Smooth muscle cell (in vitro differentiated cells): ENCODE measurements at regions not wholly inside any gene's neighbourhood (a gene's known extent, or its start where the extent isn't known, plus 50 kb on each side); places are given as distances from the start of the nearest gene placed in this dataset.

Experiments used
- DNase-seq: peaks from one replicate; lab custom pipeline; 2025; ENCODE audit not compliant: unreplicated experiment; lab: John Stamatoyannopoulos, UW
- H2AFZ ChIP-seq: fragments of 200-600 bp; sonication (generic); 2 replicates; pipeline ENCODE4 v1.6.0; 2016; ENCODE audit warnings: antibody characterized with exemption, low read depth, mild to moderate bottlenecking
- H3F3A ChIP-seq: fragments of 200-600 bp; sonication (generic); 2 replicates; pipeline ENCODE4 v1.6.0; 2017; ENCODE audit warnings: antibody characterized with exemption, low read depth
- H3K27ac ChIP-seq: fragments of 200-600 bp; sonication (generic); 2 replicates; pipeline ENCODE4 v1.5.1; 2016; ENCODE audit warnings: low read depth, mild to moderate bottlenecking
- H3K27me3 ChIP-seq: fragments of 200-600 bp; sonication (generic); 2 replicates; pipeline ENCODE4 v1.6.1; 2016; ENCODE audit warnings: low read depth, mild to moderate bottlenecking
- H3K36me3 ChIP-seq: fragments of 200-600 bp; sonication (generic); 2 replicates; pipeline ENCODE4 v1.5.1; 2016; ENCODE audit warnings: low read depth
- H3K4me1 ChIP-seq: fragments of 200-600 bp; sonication (generic); 2 replicates; pipeline ENCODE4 v1.5.1; 2016; ENCODE audit warnings: low read depth
- H3K4me2 ChIP-seq: fragments of 200-600 bp; sonication (generic); 2 replicates; pipeline ENCODE4 v1.6.0; 2016; ENCODE audit warnings: mild to moderate bottlenecking
- H3K4me3 ChIP-seq: fragments of 200-600 bp; sonication (generic); 2 replicates; pipeline ENCODE4 v1.5.1; 2016; ENCODE audit warnings: mild to moderate bottlenecking
- H3K79me2 ChIP-seq: fragments of 200-600 bp; sonication (generic); 2 replicates; pipeline ENCODE4 v1.6.0; 2016; ENCODE audit warnings: low read depth, mild to moderate bottlenecking
- H3K9ac ChIP-seq: fragments of 200-600 bp; sonication (generic); 2 replicates; pipeline ENCODE4 v1.6.0; 2016; ENCODE audit warnings: low read depth
- H3K9me3 ChIP-seq: fragments of 200-600 bp; sonication (generic); replicated peaks from 2 replicates; pipeline ENCODE4 v1.5.1; 2016; ENCODE audit warnings: low read depth
- H4K20me1 ChIP-seq: fragments of 200-600 bp; sonication (generic); 2 replicates; pipeline ENCODE4 v1.6.0; 2016; ENCODE audit warnings: low read depth
- WGBS: methylation state at CpG from one replicate; pipeline ENCODE4 v1.1.7; 2016; ENCODE audit warnings: low lambda C conversion rate; 5-methylcytosine and 5-hydroxymethylcytosine counted together
- TF ChIP-seq, protein P1 (sequence below): fragments of 200-600 bp; sonication (generic); IDR thresholded peaks from 2 replicates; pipeline ENCODE4 v1.5.1; 2017; ENCODE audit warnings: borderline replicate concordance, mild to moderate bottlenecking, antibody characterized with exemption; ENCODE audit not compliant: insufficient read depth, poor library complexity, severe bottlenecking

DNA sequence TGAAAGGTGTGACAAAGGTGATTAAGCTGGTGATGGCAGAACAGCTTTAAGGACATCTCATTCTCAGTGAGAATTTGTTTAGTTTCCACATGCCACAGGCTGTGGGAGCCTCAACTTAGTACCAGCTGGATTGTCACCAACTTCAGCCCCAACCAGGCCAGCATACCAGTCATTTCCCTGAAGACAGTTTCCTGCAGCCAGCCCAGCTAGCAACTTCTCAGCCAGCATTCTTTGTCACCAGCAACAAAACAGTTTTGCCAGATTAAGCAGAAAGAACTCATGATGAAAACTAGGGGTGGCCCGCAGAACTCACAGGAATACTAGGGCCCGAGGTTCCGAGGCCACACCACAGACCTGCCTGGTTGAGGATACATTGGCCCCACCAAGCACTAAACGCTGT, 68.8 kb upstream of the UNC5B start:
- 94% methylated on average over 4 of the region's 4 CpGs for WGBS
- no peaks in the 10 kb centered on the region for H3K4me1 ChIP-seq
- H3K4me2 ChIP-seq = no peak overlapping the region

DNA sequence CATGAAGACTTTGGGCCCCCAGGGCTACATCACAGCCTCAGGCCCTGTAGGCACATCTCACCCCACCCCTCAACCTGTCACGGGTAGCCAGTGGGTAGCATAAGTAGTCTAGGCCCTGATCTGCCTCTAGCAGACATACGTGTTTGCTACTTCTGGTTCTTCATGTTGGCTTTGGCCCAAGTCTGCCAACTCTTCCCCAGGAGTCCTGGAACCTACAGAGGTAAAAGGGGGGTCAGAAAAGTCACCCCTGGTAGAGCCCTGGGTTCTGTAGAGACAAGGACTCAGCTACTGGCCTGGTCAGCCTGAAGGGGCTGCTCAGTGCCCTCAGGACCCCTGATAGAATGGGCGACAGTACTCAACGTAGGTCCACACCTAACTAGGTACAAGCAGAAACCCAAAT, 67.5 kb upstream of the UNC5B start:
- Histone ChIP-seq H3K36me3 (no peaks in the 10 kb centered on the region), H2AFZ (no peak overlapping the region), H3K4me3 (no peak overlapping the region), H3K79me2 (no peaks in the 10 kb centered on the region), H3K9ac (no peak overlapping the region), H4K20me1 (no peaks in the 10 kb centered on the region), H3K27ac (no peak overlapping the region), H3K4me2 (no peak overlapping the region), H3K9me3 (no peaks in the 10 kb centered on the region), H3K27me3 (peaks cover 65% of the 10 kb centered on the region), H3K4me1 (no peaks in the 10 kb centered on the region), H3F3A (no peaks in the 10 kb centered on the region)
- no peak for DNase-seq
- TF ChIP-seq, protein P1, sequence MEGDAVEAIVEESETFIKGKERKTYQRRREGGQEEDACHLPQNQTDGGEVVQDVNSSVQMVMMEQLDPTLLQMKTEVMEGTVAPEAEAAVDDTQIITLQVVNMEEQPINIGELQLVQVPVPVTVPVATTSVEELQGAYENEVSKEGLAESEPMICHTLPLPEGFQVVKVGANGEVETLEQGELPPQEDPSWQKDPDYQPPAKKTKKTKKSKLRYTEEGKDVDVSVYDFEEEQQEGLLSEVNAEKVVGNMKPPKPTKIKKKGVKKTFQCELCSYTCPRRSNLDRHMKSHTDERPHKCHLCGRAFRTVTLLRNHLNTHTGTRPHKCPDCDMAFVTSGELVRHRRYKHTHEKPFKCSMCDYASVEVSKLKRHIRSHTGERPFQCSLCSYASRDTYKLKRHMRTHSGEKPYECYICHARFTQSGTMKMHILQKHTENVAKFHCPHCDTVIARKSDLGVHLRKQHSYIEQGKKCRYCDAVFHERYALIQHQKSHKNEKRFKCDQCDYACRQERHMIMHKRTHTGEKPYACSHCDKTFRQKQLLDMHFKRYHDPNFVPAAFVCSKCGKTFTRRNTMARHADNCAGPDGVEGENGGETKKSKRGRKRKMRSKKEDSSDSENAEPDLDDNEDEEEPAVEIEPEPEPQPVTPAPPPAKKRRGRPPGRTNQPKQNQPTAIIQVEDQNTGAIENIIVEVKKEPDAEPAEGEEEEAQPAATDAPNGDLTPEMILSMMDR = no peak
- 91% methylated on average over 4 of the region's 4 CpGs for WGBS

More for the DNA sequence above, 68.8 kb upstream of the UNC5B start:
- DNase-seq = no peak
- Histone ChIP-seq H3K36me3 (no peaks in the 10 kb centered on the region), H3F3A (no peaks in the 10 kb centered on the region), H2AFZ (no peak overlapping the region), H3K27me3 (peaks cover 74% of the 10 kb centered on the region), H3K9ac (no peak overlapping the region), H3K27ac (no peak overlapping the region), H3K9me3 (no peaks in the 10 kb centered on the region), H4K20me1 (no peaks in the 10 kb centered on the region), H3K79me2 (no peaks in the 10 kb centered on the region), H3K4me3 (no peak overlapping the region)
- TF ChIP-seq, protein P1 = no peak

DNA sequence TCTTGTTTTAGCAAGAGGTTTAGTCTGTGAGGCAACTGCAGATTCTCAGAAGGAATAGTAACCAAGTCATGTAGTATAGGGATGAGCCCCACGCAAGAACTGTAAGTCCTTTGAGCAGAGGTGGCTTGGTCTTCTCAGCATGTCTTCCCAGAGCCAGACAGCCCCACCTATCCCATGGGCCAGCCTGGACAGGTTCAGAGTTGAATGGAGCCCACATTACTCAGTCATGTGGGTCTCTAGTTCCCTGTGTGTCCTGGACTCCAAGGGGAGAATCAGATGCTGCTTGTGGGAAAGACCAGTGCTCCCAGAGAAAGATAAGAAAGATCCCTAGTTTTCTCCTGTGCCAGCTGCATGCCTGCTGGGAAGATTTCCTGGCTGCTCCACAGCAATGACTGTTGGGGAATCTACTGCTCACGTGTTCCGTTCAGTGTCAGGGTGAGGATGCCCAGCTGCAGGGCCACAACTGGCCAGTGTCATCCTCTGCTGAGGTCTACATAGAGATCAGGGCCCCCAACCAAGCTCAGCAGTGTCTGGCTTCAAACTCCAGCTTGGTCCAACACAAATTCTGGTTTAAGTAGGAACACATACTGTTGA, 66.9 kb upstream of the UNC5B start:
- peaks cover 59% of the 10 kb centered on the region for H3K27me3 ChIP-seq
- no peaks in the 10 kb centered on the region for H3K36me3 ChIP-seq
- no peak overlapping the region for H3K4me2 ChIP-seq
- no peak overlapping the region for H3K4me3 ChIP-seq
- no peak overlapping the region for H2AFZ ChIP-seq
- H3K9me3 ChIP-seq = no peaks in the 10 kb centered on the region
- DNase-seq = no peak
- no peaks in the 10 kb centered on the region for H3K79me2 ChIP-seq
- TF ChIP-seq, protein P1 = no peak
- 90% methylated on average over 3 of the region's 3 CpGs for WGBS
- H4K20me1 ChIP-seq = no peaks in the 10 kb centered on the region
- no peak overlapping the region for H3K27ac ChIP-seq
- H3F3A ChIP-seq = no peaks in the 10 kb centered on the region
- H3K9ac ChIP-seq = no peak overlapping the region
- no peaks in the 10 kb centered on the region for H3K4me1 ChIP-seq

DNA sequence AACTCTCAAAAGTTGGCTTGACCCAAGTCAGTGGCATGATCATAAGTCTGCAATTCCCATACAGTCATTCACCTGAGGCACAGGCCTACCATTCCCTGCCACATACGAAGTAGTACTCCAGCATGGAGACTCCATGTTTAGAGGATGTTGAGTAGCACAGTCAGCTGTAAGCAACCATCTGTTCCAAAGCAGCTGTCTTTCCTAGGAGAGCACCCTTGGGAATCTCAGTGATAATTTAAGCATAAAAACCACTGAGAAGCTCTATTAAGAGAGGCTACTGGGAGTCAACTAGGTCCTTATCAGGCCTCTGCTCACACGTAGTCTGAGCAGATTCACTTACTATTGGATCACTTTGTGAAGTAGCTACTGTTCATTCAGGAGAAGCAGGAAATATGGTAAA, 61.6 kb upstream of the UNC5B start:
- Histone ChIP-seq H3K9ac (no peak overlapping the region), H3K27me3 (peaks cover 37% of the 10 kb centered on the region), H2AFZ (no peak overlapping the region), H3K27ac (no peak overlapping the region), H3K9me3 (no peaks in the 10 kb centered on the region), H3K4me2 (no peak overlapping the region), H3F3A (no peaks in the 10 kb centered on the region), H4K20me1 (no peaks in the 10 kb centered on the region), H3K4me3 (no peak overlapping the region), H3K79me2 (no peaks in the 10 kb centered on the region), H3K36me3 (no peaks in the 10 kb centered on the region), H3K4me1 (no peaks in the 10 kb centered on the region)
- TF ChIP-seq, protein P1 = no peak
- no peak for DNase-seq
- WGBS = 75% methylated on average over 2 of the region's 2 CpGs
